ENCODE measurements at regions not wholly inside any gene's neighbourhood (a gene's known extent, or its start where the extent isn't known, plus 50 kb on each side); places are given as distances from the start of the nearest gene placed in this dataset.

GRCh38 chr2:12310399-12310798 lies 406.3 kb upstream of the TRIB2 start:
- intact Hi-C loops (cut with micrococcal nuclease) (no loop called here), dilution Hi-C loops (cut with MboI; ENCODE audit: extremely low pct_ligation_motif_present, low sequenced_read_pairs) (no loop called here)
- Histone ChIP-seq H2AFZ (ENCODE audit: low read depth, low read length) (no peak overlapping the region), H3K9me3 (replicated peaks; ENCODE audit: control insufficient read depth, insufficient read depth, low read length) (no peaks in the 10 kb centered on the region), H4K20me1 (replicated peaks; ENCODE audit: control insufficient read depth, extremely low read depth, insufficient read depth, low read length) (no peaks in the 10 kb centered on the region), H3K4me1 (ENCODE audit: control insufficient read depth, extremely low read depth, insufficient read depth, low read length) (no peaks in the 10 kb centered on the region), H3K9ac (replicated peaks; ENCODE audit: extremely low read depth, insufficient read depth, low read length) (no peak overlapping the region), H3K36me3 (ENCODE audit: control insufficient read depth in 2 of 2, extremely low read depth in 1 of 2, insufficient read depth in 2 of 2, low read length in 2 of 2) (no peaks in the 10 kb centered on the region), H3K4me2 (ENCODE audit: insufficient read depth, low read length) (no peak overlapping the region), H3K79me2 (ENCODE audit: control insufficient read depth, insufficient read depth, low read length) (no peaks in the 10 kb centered on the region), H3K4me3 (replicated peaks in 1 of 3; ENCODE audit: insufficient read depth in 1 of 3, low read depth in 1 of 3, low read length in 3 of 3) (no peak overlapping the region), H3K9me1 (replicated peaks; ENCODE audit: control insufficient read depth, extremely low read depth, insufficient read depth, low read length) (no peaks in the 10 kb centered on the region), H3K27me3 (ENCODE audit: control insufficient read depth in 2 of 2, insufficient read depth in 2 of 2, low read length in 2 of 2) (peaks cover 0 to 2% of the 10 kb centered on the region in 2 experiments), H3K27ac (ENCODE audit: insufficient read depth, low read depth, low read length) (no peak overlapping the region)
- no peak for FAIRE-seq
- DNase-seq (ENCODE audit: low read depth, low spot score): no peak
- POLR2A ChIA-PET: no interaction called here
- BruUV-seq (replicated peaks): no TSS peak
- no peak for TF ChIP-seq EZH2 (IDR thresholded peaks at IDR 0.05; ENCODE audit: borderline replicate concordance, low read depth, low read length, severe bottlenecking)
- no peak for TF ChIP-seq GATA2 (IDR thresholded peaks at IDR 0.05; ENCODE audit: insufficient read depth, insufficient read length, low read depth, low read length)
- no peak for TF ChIP-seq POLR2AphosphoS5 (IDR thresholded peaks at IDR 0.05; ENCODE audit: insufficient read depth, low read depth, low read length)
- no peak for TF ChIP-seq JUN (IDR thresholded peaks at IDR 0.05; ENCODE audit: borderline replicate concordance, insufficient read depth, insufficient read length, low read depth)
- no peak for TF ChIP-seq POLR2A (IDR thresholded peaks at IDR 0.05; ENCODE audit: low read depth, low read length)
- no peak for TF ChIP-seq CTCF (IDR thresholded peaks at IDR 0.05; ENCODE audit: extremely low read depth in 1 of 2, insufficient read depth in 1 of 2, low read depth in 1 of 2, low read length in 2 of 2)
- TF ChIP-seq MYC (IDR thresholded peaks at IDR 0.05; ENCODE audit: low read depth, low read length): no peak
- no peak for TF ChIP-seq MAX (IDR thresholded peaks at IDR 0.05; ENCODE audit: insufficient read depth, insufficient read length)
- no peak for TF ChIP-seq FOS (IDR thresholded peaks at IDR 0.05; ENCODE audit: borderline replicate concordance, insufficient read depth, low read length)
- CTCF ChIA-PET: no interaction called here

Measured in endothelial cell of umbilical vein (primary cell).